ENCODE measurements at regions not wholly inside any gene's neighbourhood (a gene's known extent, or its start where the extent isn't known, plus 50 kb on each side); places are given as distances from the start of the nearest gene placed in this dataset.
"Not testable (repeated sequence)": the region's sequence is repeated elsewhere in the genome, so short reads cannot be mapped to it uniquely, and the experiment has no call there.

- no peaks in the 10 kb centered on the region for H3K36me3 Mint-ChIP-seq
- ATAC-seq = no peak
- H3K4me1 Mint-ChIP-seq = no peaks in the 10 kb centered on the region
- H3K27ac Mint-ChIP-seq = no peak overlapping the region
- no peak for DNase-seq
- peaks cover 7% of the 10 kb centered on the region for H3K9me3 Mint-ChIP-seq (ENCODE audit: low read depth)
- no peak overlapping the region for H3K4me3 Mint-ChIP-seq
- H3K27me3 Mint-ChIP-seq = no peaks in the 10 kb centered on the region
- CTCF ChIA-PET = no interaction called here
Observed at GRCh38 chr9:107827884-107828283, 338.3 kb upstream of the KLF4 start.

- H3K27me3 Mint-ChIP-seq = no peaks in the 10 kb centered on the region
- DNase-seq (no peak), ATAC-seq (no peak)
- no peak overlapping the region for H3K27ac Mint-ChIP-seq
- no peaks in the 10 kb centered on the region for H3K36me3 Mint-ChIP-seq
- peaks cover 7% of the 10 kb centered on the region for H3K9me3 Mint-ChIP-seq (ENCODE audit: low read depth)
- H3K4me1 Mint-ChIP-seq = no peaks in the 10 kb centered on the region
- H3K4me3 Mint-ChIP-seq = no peak overlapping the region
- CTCF ChIA-PET = interaction anchor here (0.6 kb wide), 1 partner anchor 16 kb away, joined by 3 read pairs; no protein-coding TSS in a partner anchor
Observed at GRCh38 chr9:107827304-107827703, 337.7 kb upstream of the KLF4 start.

DNA sequence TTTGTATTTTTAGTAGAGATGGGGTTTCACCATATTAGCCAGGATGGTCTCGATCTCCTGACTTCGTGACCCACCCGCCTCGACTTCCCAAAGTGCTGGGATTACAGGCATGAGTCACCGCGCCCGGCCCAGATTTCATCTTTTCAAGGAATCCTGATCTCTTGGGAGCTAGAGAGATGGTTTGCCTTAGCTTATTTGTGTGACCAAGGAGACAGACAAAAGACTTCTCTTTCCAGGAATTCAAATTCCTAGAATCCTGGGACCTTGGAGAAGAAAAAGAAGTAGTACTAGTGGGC, 337.1 kb upstream of the KLF4 start:
- H3K27me3 Mint-ChIP-seq; H3K36me3 Mint-ChIP-seq; H3K4me3 Mint-ChIP-seq; DNase-seq; ATAC-seq; H3K4me1 Mint-ChIP-seq; CTCF ChIA-PET; H3K27ac Mint-ChIP-seq; H3K9me3 Mint-ChIP-seq (ENCODE audit: low read depth): not testable (repeated sequence)

DNA sequence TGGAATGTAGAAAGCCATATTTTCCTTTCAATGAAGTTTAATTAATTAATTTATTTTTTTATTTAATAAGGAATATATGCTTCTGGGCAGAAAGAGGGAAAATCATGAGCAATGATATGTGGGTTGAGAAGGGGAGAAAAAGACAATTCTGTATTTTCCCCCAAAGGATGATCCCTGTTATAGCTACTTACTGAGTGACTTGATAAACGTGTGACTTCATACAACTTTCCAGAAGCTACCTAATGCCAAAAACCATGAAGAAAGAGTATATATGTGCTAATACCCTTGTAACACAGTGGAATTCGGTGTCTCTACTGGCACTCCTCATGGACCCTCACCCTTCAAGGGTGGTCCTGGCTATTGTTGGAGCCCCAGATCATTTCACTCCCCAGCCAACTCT, 335.0 kb upstream of the KLF4 start:
- DNase-seq (no peak), ATAC-seq (no peak)
- Mint-ChIP-seq H3K36me3 (no peaks in the 10 kb centered on the region), H3K27me3 (no peaks in the 10 kb centered on the region), H3K4me3 (no peak overlapping the region), H3K27ac (no peak overlapping the region), H3K4me1 (no peaks in the 10 kb centered on the region), H3K9me3 (ENCODE audit: low read depth) (peaks cover 7% of the 10 kb centered on the region)
- CTCF ChIA-PET = no interaction called here

DNA sequence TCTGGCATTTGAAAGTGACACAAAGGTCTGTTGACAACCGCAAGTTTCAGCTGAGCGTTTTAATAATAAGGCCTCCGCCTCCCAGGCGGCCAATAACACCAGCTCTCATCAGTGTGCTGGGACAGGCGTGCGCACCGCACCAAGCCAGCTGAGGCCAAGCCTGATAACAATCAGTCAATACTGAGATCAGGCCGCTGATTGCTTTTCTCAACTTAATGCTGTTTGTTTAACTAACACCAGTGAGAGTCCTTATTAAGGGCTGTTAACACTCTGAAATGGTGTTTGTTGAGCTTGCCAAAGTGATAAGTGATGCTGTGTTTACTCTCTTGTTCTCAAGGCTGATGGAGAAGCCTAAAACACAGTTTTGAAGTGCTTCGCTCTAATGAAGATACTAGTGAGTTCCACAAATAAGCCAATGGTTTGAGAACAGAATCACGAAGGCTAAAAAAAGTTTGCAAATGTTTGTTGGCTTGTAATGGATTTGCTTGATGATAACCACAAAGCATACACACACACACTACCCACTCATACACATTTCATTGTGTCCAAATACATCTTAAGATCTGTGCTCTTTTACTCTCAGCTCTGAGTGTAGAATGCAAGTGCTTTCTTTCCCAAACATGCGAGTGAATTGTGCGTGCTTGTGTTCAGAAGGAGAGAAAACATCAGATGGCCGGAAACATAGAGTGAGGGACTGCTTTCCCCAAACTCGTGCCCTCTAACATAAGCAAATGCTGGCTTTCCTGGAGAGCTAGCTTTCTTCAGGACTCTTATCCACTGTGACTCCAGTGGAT, 330.4 kb upstream of the KLF4 start:
- H3K4me1 Mint-ChIP-seq = no peaks in the 10 kb centered on the region
- CTCF ChIA-PET = no interaction called here

DNA sequence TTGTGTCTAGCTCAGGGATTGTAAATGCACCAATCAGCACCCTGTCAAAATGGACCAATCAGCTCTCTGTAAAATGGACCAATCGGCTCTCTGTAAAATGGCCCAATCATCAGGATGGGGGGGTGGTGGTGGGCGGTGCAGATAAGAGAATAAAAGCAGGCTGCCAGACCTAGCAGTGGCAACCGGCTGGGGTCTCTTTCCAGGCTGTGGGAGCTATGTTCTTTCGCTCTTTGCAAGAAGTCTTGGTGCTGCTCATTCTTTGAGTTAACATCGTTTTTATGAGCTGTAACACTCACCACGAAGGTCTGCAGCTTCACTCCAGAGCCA, 328.9 kb upstream of the KLF4 start:
- ATAC-seq; H3K27me3 Mint-ChIP-seq; DNase-seq; H3K4me3 Mint-ChIP-seq; H3K9me3 Mint-ChIP-seq (ENCODE audit: low read depth); H3K4me1 Mint-ChIP-seq; H3K36me3 Mint-ChIP-seq; H3K27ac Mint-ChIP-seq; CTCF ChIA-PET: not testable (repeated sequence)

More for the DNA sequence above, 330.4 kb upstream of the KLF4 start:
- H3K27me3 Mint-ChIP-seq = no peaks in the 10 kb centered on the region
- DNase-seq (no peak), ATAC-seq (no peak)
- no peaks in the 10 kb centered on the region for H3K36me3 Mint-ChIP-seq
- no peak overlapping the region for H3K4me3 Mint-ChIP-seq
- peaks cover 4% of the 10 kb centered on the region for H3K9me3 Mint-ChIP-seq (ENCODE audit: low read depth)
- H3K27ac Mint-ChIP-seq = no peak overlapping the region

GRCh38 chr9:107817595-107818502, 328.3 kb upstream of the KLF4 start:
- H3K4me1 Mint-ChIP-seq; H3K4me3 Mint-ChIP-seq; H3K27ac Mint-ChIP-seq; H3K9me3 Mint-ChIP-seq (ENCODE audit: low read depth); CTCF ChIA-PET; ATAC-seq; H3K36me3 Mint-ChIP-seq; H3K27me3 Mint-ChIP-seq; DNase-seq: not testable (repeated sequence)

DNA sequence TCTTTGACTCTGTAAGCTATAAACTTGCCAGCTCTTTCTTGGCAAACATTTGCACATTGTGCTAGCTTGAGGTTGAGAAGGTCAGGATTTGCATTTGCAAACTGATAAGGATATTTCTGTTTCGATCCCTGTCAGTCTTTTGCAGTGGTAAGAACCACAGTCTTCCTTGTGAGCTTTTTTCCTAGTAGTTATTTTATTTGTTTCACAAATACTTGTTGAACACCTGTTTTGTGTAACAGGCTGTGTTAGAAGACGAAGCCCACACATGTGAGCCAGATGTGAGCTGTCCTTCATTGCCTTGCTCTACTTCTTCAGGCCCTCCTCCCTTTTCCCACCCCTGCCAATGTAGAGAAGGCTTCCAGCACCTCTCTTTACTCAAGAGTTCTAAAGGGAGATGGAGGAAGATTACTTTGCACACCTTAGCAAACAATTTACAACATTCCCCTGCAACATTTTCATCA, 327.0 kb upstream of the KLF4 start:
- CTCF ChIA-PET = no interaction called here
- ATAC-seq = no peak
- Mint-ChIP-seq H3K4me3 (no peak overlapping the region), H3K36me3 (no peaks in the 10 kb centered on the region), H3K4me1 (no peaks in the 10 kb centered on the region), H3K27me3 (no peaks in the 10 kb centered on the region), H3K9me3 (ENCODE audit: low read depth) (no peaks in the 10 kb centered on the region), H3K27ac (no peak overlapping the region)
- no peak for DNase-seq

DNA sequence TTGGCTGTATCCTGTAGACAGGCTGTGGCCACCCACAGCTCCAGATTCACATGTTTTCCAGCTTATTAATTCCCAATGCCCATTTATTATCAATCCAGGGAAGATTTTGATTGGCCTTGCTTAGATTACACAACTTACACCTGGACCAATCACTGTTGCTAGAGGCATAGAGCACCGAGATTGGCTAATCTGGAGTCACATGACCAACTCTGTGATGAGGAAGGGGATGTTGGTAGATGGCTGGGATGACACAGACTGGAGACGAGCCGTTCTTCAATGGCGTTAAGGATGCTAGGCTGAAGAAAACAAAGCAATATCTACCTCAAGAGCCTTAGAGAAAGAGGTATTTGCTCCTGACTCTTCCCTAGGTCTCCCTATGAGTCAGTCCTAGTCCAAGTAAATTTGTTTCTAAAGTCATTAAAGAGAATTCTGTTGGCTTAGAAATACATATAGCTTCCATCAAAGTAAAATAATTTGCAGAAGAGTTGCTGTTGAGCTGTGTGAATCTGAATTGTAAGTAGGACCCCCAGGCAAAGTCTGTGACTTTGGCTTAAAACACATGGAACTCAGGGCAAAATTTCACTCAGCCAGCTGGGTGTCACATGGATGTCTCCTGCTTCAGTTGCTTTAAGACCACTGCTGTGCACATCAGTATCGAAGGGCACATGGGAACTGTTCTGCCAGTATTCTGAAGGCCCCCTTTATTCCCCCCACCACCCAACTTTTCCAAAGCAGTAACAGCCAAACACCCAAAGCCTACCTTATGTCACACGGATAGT, 326.4 kb upstream of the KLF4 start:
- Mint-ChIP-seq H3K36me3 (no peaks in the 10 kb centered on the region), H3K27ac (no peak overlapping the region), H3K4me1 (no peaks in the 10 kb centered on the region), H3K27me3 (no peaks in the 10 kb centered on the region), H3K9me3 (ENCODE audit: low read depth) (no peaks in the 10 kb centered on the region), H3K4me3 (no peak overlapping the region)
- no peak for ATAC-seq
- CTCF ChIA-PET = no interaction called here
- DNase-seq = no peak

DNA sequence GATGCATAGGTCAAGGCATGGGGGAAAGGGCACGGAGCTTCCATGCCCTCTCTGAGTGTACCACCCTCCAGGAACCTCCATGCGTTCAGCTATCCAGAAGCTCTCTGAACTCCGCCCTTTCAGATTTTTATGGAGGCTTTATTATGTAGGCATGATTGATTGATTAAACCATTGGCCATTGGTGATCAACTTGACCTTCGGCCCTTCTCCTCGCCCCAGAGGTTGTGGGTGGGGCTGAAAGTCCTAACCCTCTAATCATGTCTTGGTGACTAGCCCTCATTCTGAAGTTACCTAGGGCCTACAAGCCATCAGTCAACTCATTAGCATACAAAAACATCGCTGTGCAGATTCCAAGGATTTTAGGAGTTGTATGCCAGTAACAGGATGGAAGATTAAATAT, 323.7 kb upstream of the KLF4 start:
- Mint-ChIP-seq H3K27ac (no peak overlapping the region), H3K4me3 (no peak overlapping the region)
- DNase-seq = no peak

GRCh38 chr9:107810461-107810961, 320.9 kb upstream of the KLF4 start:
- no peak overlapping the region for H3K27ac Mint-ChIP-seq
- CTCF ChIA-PET = no interaction called here
- H3K4me3 Mint-ChIP-seq = no peak overlapping the region
- ATAC-seq = no peak
- H3K27me3 Mint-ChIP-seq = no peaks in the 10 kb centered on the region
- no peaks in the 10 kb centered on the region for H3K36me3 Mint-ChIP-seq
- DNase-seq = no peak
- no peaks in the 10 kb centered on the region for H3K4me1 Mint-ChIP-seq
- peaks cover 4% of the 10 kb centered on the region for H3K9me3 Mint-ChIP-seq (ENCODE audit: low read depth)

More for the DNA sequence above, 323.7 kb upstream of the KLF4 start:
- CTCF ChIA-PET = no interaction called here
- no peaks in the 10 kb centered on the region for H3K27me3 Mint-ChIP-seq
- H3K4me1 Mint-ChIP-seq = no peaks in the 10 kb centered on the region
- H3K9me3 Mint-ChIP-seq (ENCODE audit: low read depth) = peaks cover 2% of the 10 kb centered on the region
- ATAC-seq = no peak
- no peaks in the 10 kb centered on the region for H3K36me3 Mint-ChIP-seq

GRCh38 chr9:107809871-107810460, 320.4 kb upstream of the KLF4 start:
- Mint-ChIP-seq H3K36me3 (no peaks in the 10 kb centered on the region), H3K27me3 (no peaks in the 10 kb centered on the region), H3K27ac (no peak overlapping the region), H3K9me3 (ENCODE audit: low read depth) (peaks cover 6% of the 10 kb centered on the region), H3K4me1 (no peaks in the 10 kb centered on the region), H3K4me3 (no peak overlapping the region)
- CTCF ChIA-PET = no interaction called here
- ATAC-seq = no peak
- DNase-seq = no peak

DNA sequence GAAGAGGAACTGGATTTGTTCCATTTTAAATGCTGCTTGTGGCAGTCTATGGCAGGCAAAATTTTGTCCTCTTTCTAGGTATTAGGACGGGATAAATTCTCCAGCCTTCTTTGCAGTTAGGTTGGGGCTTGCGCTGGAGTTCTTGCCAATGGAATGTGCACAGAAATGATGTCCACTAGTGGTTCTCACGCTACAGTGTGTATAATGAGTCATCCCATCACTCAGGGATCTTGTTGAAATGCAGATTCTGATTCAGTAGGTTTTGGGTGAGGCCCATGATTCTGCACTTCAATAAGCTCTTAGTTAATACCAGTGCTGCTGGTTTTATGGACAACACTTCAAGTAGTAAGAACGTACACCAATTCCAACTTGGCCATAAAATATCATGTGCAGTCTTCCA, 317.6 kb upstream of the KLF4 start:
- no peaks in the 10 kb centered on the region for H3K27me3 Mint-ChIP-seq
- peaks cover 6% of the 10 kb centered on the region for H3K9me3 Mint-ChIP-seq (ENCODE audit: low read depth)
- no peaks in the 10 kb centered on the region for H3K36me3 Mint-ChIP-seq
- H3K4me3 Mint-ChIP-seq = no peak overlapping the region
- CTCF ChIA-PET = no interaction called here
- no peak overlapping the region for H3K27ac Mint-ChIP-seq
- no peaks in the 10 kb centered on the region for H3K4me1 Mint-ChIP-seq
- ATAC-seq (no peak), DNase-seq (no peak)
